ENCODE measurements at regions not wholly inside any gene's neighbourhood (a gene's known extent, or its start where the extent isn't known, plus 50 kb on each side); places are given as distances from the start of the nearest gene placed in this dataset.

DNA sequence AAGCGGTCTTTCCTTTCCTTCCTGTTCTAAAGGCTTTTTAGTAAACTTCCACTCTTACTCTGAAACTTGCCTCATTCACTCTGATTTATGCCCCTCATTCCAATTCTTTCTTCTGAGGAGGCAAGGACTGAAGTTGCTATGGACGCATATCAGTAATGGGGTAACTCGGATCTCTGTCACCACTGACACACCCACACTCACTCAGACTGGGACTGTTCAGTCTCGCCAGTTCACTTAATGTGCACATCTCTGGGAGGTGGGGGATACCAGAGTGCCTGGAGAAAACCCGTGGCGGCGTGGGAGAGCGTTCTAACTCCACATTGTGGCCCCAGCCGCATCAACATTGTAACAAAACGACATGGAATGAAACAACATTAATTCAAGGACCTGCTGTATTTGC is 1139.3 kb upstream of the CELF2 start:
- CTCF ChIA-PET, result no interaction called here
- BruUV-seq (replicated peaks), result no TSS peak
- intact Hi-C loops (cut with micrococcal nuclease), result no loop called here
- no peaks in the 10 kb centered on the region for H3K9me2 ChIP-seq (ENCODE audit: insufficient read depth)
- no peaks in the 10 kb centered on the region for H3K79me2 ChIP-seq (ENCODE audit: insufficient read depth, low read length)
- H4K20me1 ChIP-seq (ENCODE audit: insufficient read depth), result no peaks in the 10 kb centered on the region
- no peak for ATAC-seq
- H3K4me3 ChIP-seq (replicated peaks in 1 of 2; ENCODE audit: low read depth in 1 of 2, low read length in 2 of 2), result no peak overlapping the region
- no peak for DNase-seq (ENCODE audit: low read depth, low spot score)
- H3K36me3 ChIP-seq (ENCODE audit: control insufficient read depth in 1 of 2, insufficient read depth in 2 of 2, low read length in 2 of 2), result no peaks in the 10 kb centered on the region
- H3K4me2 ChIP-seq (ENCODE audit: low read length), result no peak overlapping the region
- POLR2A ChIA-PET, result no interaction called here
- no peak overlapping the region for H3K9ac ChIP-seq (ENCODE audit: low read length)
- peaks cover 7 to 15% of the 10 kb centered on the region in 2 experiments; a peak in 2 of 4 replicates for H3K9me3 ChIP-seq (ENCODE audit: control insufficient read depth in 1 of 2, insufficient read depth in 1 of 2, low read depth in 1 of 2, low read length in 2 of 2)
- TF ChIP-seq JUND (IDR thresholded peaks at IDR 0.05) (no peak), FOSL1 (IDR thresholded peaks at IDR 0.05; ENCODE audit: low read depth) (no peak), EZH2phosphoT487 (IDR thresholded peaks at IDR 0.05; ENCODE audit: borderline replicate concordance) (no peak), YY1 (IDR thresholded peaks at IDR 0.05; ENCODE audit: extremely low read depth, insufficient replicate concordance, low read depth, low read length) (no peak), ELF1 (IDR thresholded peaks at IDR 0.05; ENCODE audit: borderline replicate concordance, low read depth) (no peak), POLR2A (IDR thresholded peaks at IDR 0.05; ENCODE audit: borderline replicate concordance, extremely low read depth, insufficient read depth, insufficient read length) (no peak), SIN3A (IDR thresholded peaks at IDR 0.05; ENCODE audit: low read depth) (no peak), TCF7L2 (IDR thresholded peaks at IDR 0.05; ENCODE audit: borderline replicate concordance, extremely low read depth, insufficient read depth, insufficient read length) (no peak), ZFX (IDR thresholded peaks at IDR 0.05) (no peak), EGR1 (IDR thresholded peaks at IDR 0.05; ENCODE audit: low read depth) (no peak), ZNF274 (IDR thresholded peaks at IDR 0.05; ENCODE audit: low read depth, low read length) (no peak), SP1 (IDR thresholded peaks at IDR 0.05; ENCODE audit: low read depth) (no peak), CEBPB (IDR thresholded peaks at IDR 0.05; ENCODE audit: low read depth) (no peak), CBX3 (IDR thresholded peaks at IDR 0.05; ENCODE audit: low read depth) (no peak)
- TF ChIP-seq, protein P1, sequence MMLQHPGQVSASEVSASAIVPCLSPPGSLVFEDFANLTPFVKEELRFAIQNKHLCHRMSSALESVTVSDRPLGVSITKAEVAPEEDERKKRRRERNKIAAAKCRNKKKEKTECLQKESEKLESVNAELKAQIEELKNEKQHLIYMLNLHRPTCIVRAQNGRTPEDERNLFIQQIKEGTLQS (IDR thresholded peaks at IDR 0.05), result no peak
- TF ChIP-seq, protein P2, sequence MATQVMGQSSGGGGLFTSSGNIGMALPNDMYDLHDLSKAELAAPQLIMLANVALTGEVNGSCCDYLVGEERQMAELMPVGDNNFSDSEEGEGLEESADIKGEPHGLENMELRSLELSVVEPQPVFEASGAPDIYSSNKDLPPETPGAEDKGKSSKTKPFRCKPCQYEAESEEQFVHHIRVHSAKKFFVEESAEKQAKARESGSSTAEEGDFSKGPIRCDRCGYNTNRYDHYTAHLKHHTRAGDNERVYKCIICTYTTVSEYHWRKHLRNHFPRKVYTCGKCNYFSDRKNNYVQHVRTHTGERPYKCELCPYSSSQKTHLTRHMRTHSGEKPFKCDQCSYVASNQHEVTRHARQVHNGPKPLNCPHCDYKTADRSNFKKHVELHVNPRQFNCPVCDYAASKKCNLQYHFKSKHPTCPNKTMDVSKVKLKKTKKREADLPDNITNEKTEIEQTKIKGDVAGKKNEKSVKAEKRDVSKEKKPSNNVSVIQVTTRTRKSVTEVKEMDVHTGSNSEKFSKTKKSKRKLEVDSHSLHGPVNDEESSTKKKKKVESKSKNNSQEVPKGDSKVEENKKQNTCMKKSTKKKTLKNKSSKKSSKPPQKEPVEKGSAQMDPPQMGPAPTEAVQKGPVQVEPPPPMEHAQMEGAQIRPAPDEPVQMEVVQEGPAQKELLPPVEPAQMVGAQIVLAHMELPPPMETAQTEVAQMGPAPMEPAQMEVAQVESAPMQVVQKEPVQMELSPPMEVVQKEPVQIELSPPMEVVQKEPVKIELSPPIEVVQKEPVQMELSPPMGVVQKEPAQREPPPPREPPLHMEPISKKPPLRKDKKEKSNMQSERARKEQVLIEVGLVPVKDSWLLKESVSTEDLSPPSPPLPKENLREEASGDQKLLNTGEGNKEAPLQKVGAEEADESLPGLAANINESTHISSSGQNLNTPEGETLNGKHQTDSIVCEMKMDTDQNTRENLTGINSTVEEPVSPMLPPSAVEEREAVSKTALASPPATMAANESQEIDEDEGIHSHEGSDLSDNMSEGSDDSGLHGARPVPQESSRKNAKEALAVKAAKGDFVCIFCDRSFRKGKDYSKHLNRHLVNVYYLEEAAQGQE (IDR thresholded peaks at IDR 0.05; ENCODE audit: low read depth), result no peak
- TF ChIP-seq, protein P3, sequence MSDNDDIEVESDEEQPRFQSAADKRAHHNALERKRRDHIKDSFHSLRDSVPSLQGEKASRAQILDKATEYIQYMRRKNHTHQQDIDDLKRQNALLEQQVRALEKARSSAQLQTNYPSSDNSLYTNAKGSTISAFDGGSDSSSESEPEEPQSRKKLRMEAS (IDR thresholded peaks at IDR 0.05), result no peak
- TF ChIP-seq, protein P4, sequence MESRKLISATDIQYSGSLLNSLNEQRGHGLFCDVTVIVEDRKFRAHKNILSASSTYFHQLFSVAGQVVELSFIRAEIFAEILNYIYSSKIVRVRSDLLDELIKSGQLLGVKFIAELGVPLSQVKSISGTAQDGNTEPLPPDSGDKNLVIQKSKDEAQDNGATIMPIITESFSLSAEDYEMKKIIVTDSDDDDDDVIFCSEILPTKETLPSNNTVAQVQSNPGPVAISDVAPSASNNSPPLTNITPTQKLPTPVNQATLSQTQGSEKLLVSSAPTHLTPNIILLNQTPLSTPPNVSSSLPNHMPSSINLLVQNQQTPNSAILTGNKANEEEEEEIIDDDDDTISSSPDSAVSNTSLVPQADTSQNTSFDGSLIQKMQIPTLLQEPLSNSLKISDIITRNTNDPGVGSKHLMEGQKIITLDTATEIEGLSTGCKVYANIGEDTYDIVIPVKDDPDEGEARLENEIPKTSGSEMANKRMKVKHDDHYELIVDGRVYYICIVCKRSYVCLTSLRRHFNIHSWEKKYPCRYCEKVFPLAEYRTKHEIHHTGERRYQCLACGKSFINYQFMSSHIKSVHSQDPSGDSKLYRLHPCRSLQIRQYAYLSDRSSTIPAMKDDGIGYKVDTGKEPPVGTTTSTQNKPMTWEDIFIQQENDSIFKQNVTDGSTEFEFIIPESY (IDR thresholded peaks at IDR 0.05; ENCODE audit: extremely low read depth, insufficient replicate concordance, low read length), result no peak
- RAD21 ChIA-PET (ENCODE audit: low non-redundant PET in 1 of 2, low total read pairs in 2 of 2, uncharacterized antibody in 2 of 2, unreplicated experiment in 2 of 2), result no interaction called here
- no peak overlapping the region for H2AFZ ChIP-seq (ENCODE audit: low read depth, low read length, poor library complexity, severe bottlenecking)
- H3K4me1 ChIP-seq (ENCODE audit: control insufficient read depth in 1 of 2, insufficient read depth in 2 of 2, low read length in 2 of 2), result no peaks in the 10 kb centered on the region; a peak in 1 of 4 replicates
- H3K27me3 ChIP-seq (ENCODE audit: insufficient read depth, low read length), result no peaks in the 10 kb centered on the region
- no peak overlapping the region for H3K27ac ChIP-seq (ENCODE audit: low read depth, low read length)

Data from HCT116 (cell line).